ENCODE measurements at regions not wholly inside any gene's neighbourhood (a gene's known extent, or its start where the extent isn't known, plus 50 kb on each side); places are given as distances from the start of the nearest gene placed in this dataset.

- Histone ChIP-seq H3K27me3 (peaks cover 5% of the 10 kb centered on the region), H3K9me3 (replicated peaks in 1 of 3) (peaks cover 0 to 4% (median 0%) of the 10 kb centered on the region in 3 donors), H3K4me1 (replicated peaks in 1 of 2) (no peaks in the 10 kb centered on the region), H3K36me3 (replicated peaks in 1 of 2) (no peaks in the 10 kb centered on the region), H3K4me3 (no peak overlapping the region), H3K27ac (no peak overlapping the region)
- intact Hi-C loops (cut with DNase I): no loop called here
- DNase-seq: no peak
- no peak for TF ChIP-seq CTCF (IDR thresholded peaks at IDR 0.05)
- no peak for TF ChIP-seq POLR2A (IDR thresholded peaks at IDR 0.05)
- WGBS, 4 donors: 70 to 82% (median 77%) methylated on average over 2 of the region's 2 CpGs
These were observed 285.3 kb downstream of the HIVEP2 start for GRCh38 chr6:142659661-142660060.

DNA sequence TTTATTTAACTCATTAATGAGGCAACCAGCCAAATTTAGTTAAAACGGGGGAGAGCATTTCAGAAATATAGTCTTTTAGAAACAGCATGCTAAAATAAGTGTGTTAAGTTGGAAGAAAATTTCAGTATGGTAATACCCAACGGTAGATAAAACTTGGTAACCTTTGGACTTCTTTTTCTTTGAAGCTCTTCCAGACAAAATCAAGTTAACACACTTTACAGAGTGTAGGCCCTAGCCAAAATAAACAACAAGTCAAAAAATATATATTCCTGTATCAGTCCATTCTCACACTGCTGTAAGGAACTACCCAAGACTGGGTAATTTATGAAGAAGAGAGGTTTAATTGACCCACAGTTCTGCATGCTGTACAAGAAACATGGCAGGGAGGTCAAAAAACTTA is 279.6 kb downstream of the HIVEP2 start:
- TF ChIP-seq CTCF (IDR thresholded peaks at IDR 0.05): no peak
- no peak for TF ChIP-seq POLR2A (IDR thresholded peaks at IDR 0.05)
- Histone ChIP-seq H3K4me1 (replicated peaks in 1 of 2) (no peaks in the 10 kb centered on the region), H3K27me3 (no peaks in the 10 kb centered on the region), H3K4me3 (no peak overlapping the region), H3K9me3 (replicated peaks in 1 of 3) (peaks cover 0 to 4% (median 0%) of the 10 kb centered on the region in 3 donors), H3K36me3 (replicated peaks in 1 of 2) (no peaks in the 10 kb centered on the region), H3K27ac (no peak overlapping the region)
- intact Hi-C loops (cut with DNase I): no loop called here
- 43 to 67% (median 48%) methylated on average over 2 of the region's 2 CpGs for WGBS, 4 donors
- no peak for DNase-seq

DNA sequence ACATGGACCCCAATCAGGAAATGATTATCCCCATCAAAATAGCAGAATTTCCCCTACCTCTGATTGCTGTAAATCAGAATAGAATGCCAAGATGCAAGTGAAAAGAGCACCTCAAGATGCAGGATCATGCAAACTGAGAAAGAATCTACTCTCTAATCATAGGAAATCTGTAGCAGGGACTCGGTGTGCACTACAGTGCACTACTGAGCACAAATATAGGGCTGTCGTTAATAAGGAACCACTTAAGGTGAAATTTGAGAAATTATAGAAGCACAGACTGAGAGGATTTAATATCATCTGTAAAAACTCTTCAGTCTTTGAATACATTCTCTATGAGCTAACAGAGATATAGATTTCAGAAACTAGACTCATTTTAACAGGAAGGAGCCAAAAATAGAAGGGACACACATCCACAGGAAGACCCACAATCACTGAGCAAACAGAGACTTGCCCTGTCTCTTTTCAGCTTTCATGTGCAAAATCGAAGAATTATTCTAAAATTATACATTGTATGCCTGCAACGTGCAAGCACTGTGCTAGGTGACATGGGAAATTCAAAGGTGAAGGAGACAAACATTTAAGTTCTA is 278.3 kb downstream of the HIVEP2 start:
- Histone ChIP-seq H3K36me3 (replicated peaks in 1 of 2) (no peaks in the 10 kb centered on the region), H3K9me3 (replicated peaks in 1 of 3) (peaks cover 0 to 4% (median 0%) of the 10 kb centered on the region in 3 donors), H3K27ac (no peak overlapping the region), H3K4me3 (no peak overlapping the region), H3K27me3 (no peaks in the 10 kb centered on the region), H3K4me1 (replicated peaks in 1 of 2) (no peaks in the 10 kb centered on the region)
- whole genome bisulfite sequencing, 4 donors: 55 to 62% (median 59%) methylated on average over 4 of the region's 4 CpGs
- intact Hi-C loops (cut with DNase I): no loop called here
- TF ChIP-seq POLR2A (IDR thresholded peaks at IDR 0.05): no peak
- no peak for TF ChIP-seq CTCF (IDR thresholded peaks at IDR 0.05)
- no peak for DNase-seq

- Histone ChIP-seq H3K4me1 (replicated peaks in 1 of 2) (no peaks in the 10 kb centered on the region), H3K27ac (no peak overlapping the region), H3K9me3 (replicated peaks in 1 of 3) (no peaks in the 10 kb centered on the region), H3K27me3 (peaks cover 4% of the 10 kb centered on the region), H3K4me3 (no peak overlapping the region), H3K36me3 (replicated peaks in 1 of 2) (no peaks in the 10 kb centered on the region)
- intact Hi-C loops (cut with DNase I): no loop called here
- 83 to 91% (median 87%) methylated on average over 4 of the region's 4 CpGs for WGBS, 4 donors
- no peak for TF ChIP-seq CTCF (IDR thresholded peaks at IDR 0.05)
- TF ChIP-seq POLR2A (IDR thresholded peaks at IDR 0.05): no peak
- DNase-seq: no peak
These were observed 275.3 kb downstream of the HIVEP2 start for GRCh38 chr6:142669471-142670351.

Data from adrenal gland (tissue), 9 donors.